HEK293 (cell line): ENCODE measurements at regions not wholly inside any gene's neighbourhood (a gene's known extent, or its start where the extent isn't known, plus 50 kb on each side); places are given as distances from the start of the nearest gene placed in this dataset.

Experiments
- CTCF ChIA-PET: fragments of 350-600 bp; formaldehyde crosslinking; extraction: SDS; loops from one replicate; lab custom pipeline; 2021; ENCODE audit warnings: antibody characterized with exemption; lab: Yijun Ruan, JAX
- POLR2A ChIA-PET: fragments of 300-600 bp; formaldehyde crosslinking; extraction: SDS; loops from one replicate; lab custom pipeline; 2020; ENCODE audit warnings: antibody characterized with exemption, inconsistent platforms; lab: Yijun Ruan, JAX
- H3K27ac ChIP-seq: fragments of 200-500 bp; sonication (Bioruptor generic); 2 replicates; pipeline ENCODE4 v1.5.1; 2014; ENCODE audit warnings: low read depth, low read length, control low read depth, inconsistent platforms; ENCODE audit errors: extremely low read depth
- H3K36me3 ChIP-seq, 2 experiments: fragments of 200-500 bp in 1 of 2; sonication (Bioruptor generic) in 1 of 2; 1 replicate in 1 of 2; 2 replicates in 1 of 2; pipeline ENCODE4 v1.5.1; 2014 to 2017; ENCODE audit warnings: inconsistent platforms in 2 of 2, low read length in 2 of 2; ENCODE audit not compliant: control insufficient read depth in 2 of 2, insufficient read depth in 1 of 2
- H3K4me1 ChIP-seq: fragments of 200-500 bp; sonication (Bioruptor generic); 2 replicates; pipeline ENCODE4 v1.5.1; 2014; ENCODE audit warnings: mild to moderate bottlenecking, low read length, inconsistent platforms; ENCODE audit not compliant: control insufficient read depth, insufficient read depth
- H3K4me3 ChIP-seq: 2 replicates; pipeline ENCODE4 v1.5.1; 2011; ENCODE audit warnings: low read depth, mild to moderate bottlenecking, control low read depth, low read length, moderate library complexity
- H3K9me3 ChIP-seq: fragments of 200-500 bp; sonication (Bioruptor generic); 2 replicates; pipeline ENCODE4 v1.5.1; 2014; ENCODE audit warnings: low read depth, low read length, inconsistent platforms; ENCODE audit not compliant: control insufficient read depth, insufficient read depth
- GLI4 ChIP-seq: fragments of 450-650 bp; formaldehyde crosslinking; IDR thresholded peaks from 2 replicates; pipeline ENCODE4 v1.5.1; 2016; ENCODE audit warnings: missing biosample characterization, missing genetic modification characterization
- GLIS1 ChIP-seq: fragments of 450-650 bp; formaldehyde crosslinking; IDR thresholded peaks from 2 replicates; pipeline ENCODE4 v1.5.1; 2016; ENCODE audit warnings: missing biosample characterization, missing genetic modification characterization
- IKZF3 ChIP-seq: fragments of 450-650 bp; IDR thresholded peaks from 2 replicates; pipeline ENCODE4 v1.5.0; 2018; ENCODE audit warnings: missing biosample characterization, mild to moderate bottlenecking, missing genetic modification characterization, moderate library complexity
- KLF1 ChIP-seq: fragments of 450-650 bp; formaldehyde crosslinking; IDR thresholded peaks from 2 replicates; pipeline ENCODE4 v1.5.1; 2016; ENCODE audit warnings: missing biosample characterization, missing genetic modification characterization
- KLF9 ChIP-seq: fragments of 450-650 bp; formaldehyde crosslinking; IDR thresholded peaks from 2 replicates; pipeline ENCODE4 v1.5.1; 2016; ENCODE audit warnings: missing biosample characterization, missing genetic modification characterization, low read depth
- MYNN ChIP-seq: fragments of 450-650 bp; formaldehyde crosslinking; IDR thresholded peaks from 2 replicates; pipeline ENCODE4 v1.5.1; 2016; ENCODE audit warnings: missing biosample characterization, missing genetic modification characterization, borderline replicate concordance
- ZFP37 ChIP-seq: fragments of 450-650 bp; formaldehyde crosslinking; IDR thresholded peaks from 2 replicates; pipeline ENCODE4 v1.5.1; 2016; ENCODE audit warnings: missing biosample characterization, missing genetic modification characterization
- ZNF184 ChIP-seq: fragments of 450-650 bp; IDR thresholded peaks from 2 replicates; pipeline ENCODE4 v1.5.1; 2018; ENCODE audit warnings: missing biosample characterization, mild to moderate bottlenecking, missing genetic modification characterization
- ZNF248 ChIP-seq: fragments of 450-650 bp; formaldehyde crosslinking; IDR thresholded peaks from 2 replicates; pipeline ENCODE4 v1.5.1; 2017; ENCODE audit warnings: missing biosample characterization, missing genetic modification characterization
- ZNF324 ChIP-seq: fragments of 450-650 bp; formaldehyde crosslinking; IDR thresholded peaks from 2 replicates; pipeline ENCODE4 v1.5.1; 2016; ENCODE audit warnings: missing biosample characterization, missing genetic modification characterization
- ZNF510 ChIP-seq: fragments of 450-650 bp; formaldehyde crosslinking; IDR thresholded peaks from 2 replicates; pipeline ENCODE4 v1.5.1; 2018; ENCODE audit warnings: mild to moderate bottlenecking, missing genetic modification characterization, missing biosample characterization; ENCODE audit not compliant: insufficient replicate concordance
- ZNF544 ChIP-seq: fragments of 450-650 bp; formaldehyde crosslinking; IDR thresholded peaks from 2 replicates; pipeline ENCODE4 v1.5.0; 2017; ENCODE audit warnings: missing biosample characterization, missing genetic modification characterization
- ZNF654 ChIP-seq: fragments of 450-650 bp; formaldehyde crosslinking; IDR thresholded peaks from 2 replicates; pipeline ENCODE4 v1.5.1; 2016; ENCODE audit warnings: low read depth, missing biosample characterization, missing genetic modification characterization
- ZNF670 ChIP-seq: fragments of 450-650 bp; formaldehyde crosslinking; IDR thresholded peaks from 2 replicates; pipeline ENCODE4 v1.5.1; 2016; ENCODE audit warnings: missing biosample characterization, missing genetic modification characterization, low read depth
- ZNF791 ChIP-seq: fragments of 450-650 bp; formaldehyde crosslinking; IDR thresholded peaks from 2 replicates; pipeline ENCODE4 v1.5.1; 2016; ENCODE audit warnings: missing biosample characterization, missing genetic modification characterization
- ZNF837 ChIP-seq: fragments of 450-650 bp; formaldehyde crosslinking; IDR thresholded peaks from 2 replicates; pipeline ENCODE4 v1.5.1; 2016; ENCODE audit warnings: missing biosample characterization, missing genetic modification characterization
- TF ChIP-seq, protein P1 (sequence below): fragments of 450-650 bp; formaldehyde crosslinking; IDR thresholded peaks from 2 replicates; pipeline ENCODE4 v1.5.1; 2016; ENCODE audit warnings: missing biosample characterization, missing genetic modification characterization
- TF ChIP-seq, protein P2 (sequence below): fragments of 450-650 bp; formaldehyde crosslinking; IDR thresholded peaks from 2 replicates; pipeline ENCODE4 v1.5.1; 2016; ENCODE audit warnings: missing biosample characterization, missing genetic modification characterization
- TF ChIP-seq, protein P3 (sequence below): fragments of 450-650 bp; formaldehyde crosslinking; IDR thresholded peaks from 2 replicates; pipeline ENCODE4 v1.5.1; 2016; ENCODE audit warnings: missing biosample characterization, missing genetic modification characterization

GRCh38 chr4:123120473-123120872 is 198.1 kb upstream of the NUDT6 start (continued):
- TF ChIP-seq, protein P1, sequence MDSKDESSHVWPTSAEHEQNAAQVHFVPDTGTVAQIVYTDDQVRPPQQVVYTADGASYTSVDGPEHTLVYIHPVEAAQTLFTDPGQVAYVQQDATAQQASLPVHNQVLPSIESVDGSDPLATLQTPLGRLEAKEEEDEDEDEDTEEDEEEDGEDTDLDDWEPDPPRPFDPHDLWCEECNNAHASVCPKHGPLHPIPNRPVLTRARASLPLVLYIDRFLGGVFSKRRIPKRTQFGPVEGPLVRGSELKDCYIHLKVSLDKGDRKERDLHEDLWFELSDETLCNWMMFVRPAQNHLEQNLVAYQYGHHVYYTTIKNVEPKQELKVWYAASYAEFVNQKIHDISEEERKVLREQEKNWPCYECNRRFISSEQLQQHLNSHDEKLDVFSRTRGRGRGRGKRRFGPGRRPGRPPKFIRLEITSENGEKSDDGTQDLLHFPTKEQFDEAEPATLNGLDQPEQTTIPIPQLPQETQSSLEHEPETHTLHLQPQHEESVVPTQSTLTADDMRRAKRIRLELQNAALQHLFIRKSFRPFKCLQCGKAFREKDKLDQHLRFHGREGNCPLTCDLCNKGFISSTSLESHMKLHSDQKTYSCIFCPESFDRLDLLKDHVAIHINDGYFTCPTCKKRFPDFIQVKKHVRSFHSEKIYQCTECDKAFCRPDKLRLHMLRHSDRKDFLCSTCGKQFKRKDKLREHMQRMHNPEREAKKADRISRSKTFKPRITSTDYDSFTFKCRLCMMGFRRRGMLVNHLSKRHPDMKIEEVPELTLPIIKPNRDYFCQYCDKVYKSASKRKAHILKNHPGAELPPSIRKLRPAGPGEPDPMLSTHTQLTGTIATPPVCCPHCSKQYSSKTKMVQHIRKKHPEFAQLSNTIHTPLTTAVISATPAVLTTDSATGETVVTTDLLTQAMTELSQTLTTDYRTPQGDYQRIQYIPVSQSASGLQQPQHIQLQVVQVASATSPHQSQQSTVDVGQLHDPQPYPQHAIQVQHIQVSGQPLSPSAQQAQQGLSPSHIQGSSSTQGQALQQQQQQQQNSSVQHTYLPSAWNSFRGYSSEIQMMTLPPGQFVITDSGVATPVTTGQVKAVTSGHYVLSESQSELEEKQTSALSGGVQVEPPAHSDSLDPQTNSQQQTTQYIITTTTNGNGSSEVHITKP (tag by site-specific recombination): no peak
- TF ChIP-seq ZNF544: no peak

- no peaks in the 10 kb centered on the region for H3K9me3 ChIP-seq
- no peaks in the 10 kb centered on the region for H3K36me3 ChIP-seq
- ChIA-PET CTCF (no interaction called here), POLR2A (no interaction called here)
- H3K27ac ChIP-seq: no peak overlapping the region
- H3K4me1 ChIP-seq: peaks cover 1% of the 10 kb centered on the region; the same call in 1 of the 2 replicates
- TF ChIP-seq ZNF510 (tag by site-specific recombination) (no peak), ZNF324 (tag by site-specific recombination) (no peak), GLIS1 (tag by site-specific recombination) (no peak), KLF1 (tag by site-specific recombination) (no peak), ZNF654 (tag by site-specific recombination) (no peak), MYNN (tag by site-specific recombination) (no peak), ZNF248 (no peak), ZFP37 (tag by site-specific recombination) (no peak), IKZF3 (tag by site-specific recombination) (no peak), ZNF670 (tag by site-specific recombination) (no peak), GLI4 (tag by site-specific recombination) (no peak), ZNF791 (tag by site-specific recombination) (no peak), ZNF837 (tag by site-specific recombination) (no peak), KLF9 (tag by site-specific recombination) (no peak), ZNF184 (tag by site-specific recombination) (no peak)
- TF ChIP-seq, protein P2, sequence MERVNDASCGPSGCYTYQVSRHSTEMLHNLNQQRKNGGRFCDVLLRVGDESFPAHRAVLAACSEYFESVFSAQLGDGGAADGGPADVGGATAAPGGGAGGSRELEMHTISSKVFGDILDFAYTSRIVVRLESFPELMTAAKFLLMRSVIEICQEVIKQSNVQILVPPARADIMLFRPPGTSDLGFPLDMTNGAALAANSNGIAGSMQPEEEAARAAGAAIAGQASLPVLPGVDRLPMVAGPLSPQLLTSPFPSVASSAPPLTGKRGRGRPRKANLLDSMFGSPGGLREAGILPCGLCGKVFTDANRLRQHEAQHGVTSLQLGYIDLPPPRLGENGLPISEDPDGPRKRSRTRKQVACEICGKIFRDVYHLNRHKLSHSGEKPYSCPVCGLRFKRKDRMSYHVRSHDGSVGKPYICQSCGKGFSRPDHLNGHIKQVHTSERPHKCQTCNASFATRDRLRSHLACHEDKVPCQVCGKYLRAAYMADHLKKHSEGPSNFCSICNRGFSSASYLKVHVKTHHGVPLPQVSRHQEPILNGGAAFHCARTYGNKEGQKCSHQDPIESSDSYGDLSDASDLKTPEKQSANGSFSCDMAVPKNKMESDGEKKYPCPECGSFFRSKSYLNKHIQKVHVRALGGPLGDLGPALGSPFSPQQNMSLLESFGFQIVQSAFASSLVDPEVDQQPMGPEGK (tag by site-specific recombination): no peak
- TF ChIP-seq, protein P3, sequence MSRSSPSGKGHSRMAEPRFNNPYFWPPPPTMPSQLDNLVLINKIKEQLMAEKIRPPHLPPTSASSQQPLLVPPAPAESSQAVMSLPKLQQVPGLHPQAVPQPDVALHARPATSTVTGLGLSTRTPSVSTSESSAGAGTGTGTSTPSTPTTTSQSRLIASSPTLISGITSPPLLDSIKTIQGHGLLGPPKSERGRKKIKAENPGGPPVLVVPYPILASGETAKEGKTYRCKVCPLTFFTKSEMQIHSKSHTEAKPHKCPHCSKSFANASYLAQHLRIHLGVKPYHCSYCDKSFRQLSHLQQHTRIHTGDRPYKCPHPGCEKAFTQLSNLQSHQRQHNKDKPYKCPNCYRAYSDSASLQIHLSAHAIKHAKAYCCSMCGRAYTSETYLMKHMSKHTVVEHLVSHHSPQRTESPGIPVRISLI (tag by site-specific recombination): no peak
- no peak overlapping the region for H3K4me3 ChIP-seq
These were observed 199.0 kb upstream of the NUDT6 start for GRCh38 chr4:123121241-123121907.
